SK-MEL-5 (cell line): ENCODE measurements at regions not wholly inside any gene's neighbourhood (a gene's known extent, or its start where the extent isn't known, plus 50 kb on each side); places are given as distances from the start of the nearest gene placed in this dataset.
A peak's percentile ranks its signal among the peaks of the same experiment; 100 is the strongest.

Experiments used
- DNase-seq: peaks from one replicate; pipeline ENCODE4 v3.0.0-alpha.2; 2016; ENCODE audit warnings: low read depth, low spot score
- in situ Hi-C: cut with HindIII; loops from 2 replicates; pipeline ENCODE4 v1.10.0; 2016; ENCODE audit warnings: low sequenced_read_pairs, high pct_unique_total_duplicates, low pct_unique_long_range_greater_than_20kb

GRCh38 chr5:161150441-161150988, 298.5 kb upstream of the ATP10B start:
- in situ Hi-C loops = no loop called here
- DNase-seq = no peak

GRCh38 chr5:161149078-161149477, 297.1 kb upstream of the ATP10B start:
- no peak for DNase-seq
- in situ Hi-C loops = no loop called here

DNA sequence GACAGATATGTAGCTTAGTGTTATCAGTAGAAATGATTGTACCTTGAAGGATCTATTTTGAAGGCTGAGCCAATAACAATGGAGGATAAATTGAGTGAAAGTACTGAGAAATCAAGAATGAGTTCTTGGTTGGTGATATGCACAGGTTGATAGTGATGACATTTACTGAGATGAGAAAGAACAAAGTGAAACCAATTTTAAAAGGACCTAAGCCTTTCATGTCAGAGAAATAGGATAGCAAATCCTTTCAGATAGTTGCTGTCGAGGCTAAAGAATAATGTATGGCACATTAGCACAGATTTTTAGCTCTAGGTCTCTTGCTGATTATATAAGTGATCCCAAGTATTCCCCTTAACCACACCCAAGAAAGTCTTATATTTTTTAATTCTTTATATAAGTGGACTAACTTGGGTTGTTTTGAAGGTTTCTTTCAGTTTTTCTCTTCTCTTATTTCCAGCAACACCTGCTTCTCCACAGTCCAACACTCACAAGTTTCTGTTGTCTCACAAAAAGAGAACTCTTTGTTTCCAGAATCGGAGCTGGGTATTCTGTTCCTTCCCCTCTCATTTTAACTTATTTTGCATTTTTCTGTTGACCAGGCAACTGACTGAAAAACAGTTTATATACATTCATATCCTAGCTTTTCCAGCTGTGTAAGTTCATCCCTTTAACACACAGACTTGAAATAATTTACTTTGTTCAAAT, 286.9 kb upstream of the ATP10B start:
- in situ Hi-C loops = no loop called here
- no peak for DNase-seq

GRCh38 chr5:161134956-161135355, 282.9 kb upstream of the ATP10B start:
- in situ Hi-C loops = no loop called here
- DNase-seq = no peak

DNA sequence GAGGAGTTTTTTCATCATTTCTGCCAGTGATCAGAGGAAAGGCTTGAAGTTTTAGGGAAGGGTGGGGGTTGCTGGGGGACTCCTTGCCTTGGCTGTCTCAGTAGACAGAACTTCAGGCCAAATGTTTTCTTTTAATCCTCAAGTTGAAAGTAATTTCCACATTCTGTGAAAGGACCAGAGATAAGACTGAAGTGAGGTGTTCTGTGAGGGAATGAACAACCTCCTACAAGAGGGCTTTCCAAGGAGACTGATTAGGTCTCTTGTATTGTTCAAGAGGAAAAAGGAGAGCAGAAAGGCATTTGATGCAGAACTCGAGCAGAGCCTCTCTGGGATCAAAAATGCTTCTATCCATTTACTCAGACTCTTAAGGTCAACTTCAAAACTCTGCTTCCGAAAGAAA, 282.1 kb upstream of the ATP10B start:
- DNase-seq = no peak

DNA sequence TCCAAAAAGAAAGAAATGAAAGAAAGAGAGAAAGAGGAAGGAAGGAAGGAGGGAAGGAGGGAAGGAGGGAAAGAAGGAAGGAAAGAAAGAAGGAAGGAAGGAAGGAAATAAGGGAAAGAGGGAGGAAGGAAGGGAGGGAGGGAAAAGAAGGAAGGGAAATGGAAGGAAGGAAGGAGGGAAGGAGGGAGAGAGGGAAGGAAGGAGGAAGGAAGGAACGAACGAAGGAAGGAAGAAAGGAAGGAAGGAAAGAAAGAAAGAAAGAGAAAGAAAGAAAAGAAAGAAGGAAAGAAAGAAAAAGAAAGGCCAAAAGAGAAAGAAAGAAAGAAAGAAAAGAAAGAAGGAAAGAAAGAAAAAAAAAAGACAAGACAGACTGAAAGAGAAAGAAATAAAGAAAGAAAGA, 263.9 kb upstream of the ATP10B start:
- in situ Hi-C loops = no loop called here
- DNase-seq = no peak

More for the DNA sequence above, 282.1 kb upstream of the ATP10B start:
- in situ Hi-C loops = no loop called here

- no peak for DNase-seq
- in situ Hi-C loops = no loop called here
Observed at GRCh38 chr5:161112371-161112770, 260.4 kb upstream of the ATP10B start.

DNA sequence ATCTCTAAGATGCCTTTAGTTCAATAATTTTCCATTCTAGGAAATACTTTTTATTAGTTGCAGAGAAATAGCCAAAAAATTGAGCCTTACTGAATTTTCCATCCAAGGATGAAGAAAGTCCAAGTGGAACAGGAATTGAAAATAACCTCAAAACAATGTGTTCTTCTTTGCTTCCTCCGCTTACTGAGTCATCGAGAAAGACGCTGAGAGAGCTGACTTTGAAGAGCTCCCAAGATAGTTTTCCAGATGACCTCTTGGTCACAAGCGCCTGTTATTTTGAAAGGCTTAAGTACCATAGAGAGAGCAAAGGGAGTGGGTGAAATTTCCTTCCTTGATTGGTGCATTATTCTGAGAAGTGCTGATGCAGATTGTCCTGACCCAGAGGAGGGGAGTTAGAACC, 253.5 kb upstream of the ATP10B start:
- peak; percentile 65 for DNase-seq
- in situ Hi-C loops = no loop called here

DNA sequence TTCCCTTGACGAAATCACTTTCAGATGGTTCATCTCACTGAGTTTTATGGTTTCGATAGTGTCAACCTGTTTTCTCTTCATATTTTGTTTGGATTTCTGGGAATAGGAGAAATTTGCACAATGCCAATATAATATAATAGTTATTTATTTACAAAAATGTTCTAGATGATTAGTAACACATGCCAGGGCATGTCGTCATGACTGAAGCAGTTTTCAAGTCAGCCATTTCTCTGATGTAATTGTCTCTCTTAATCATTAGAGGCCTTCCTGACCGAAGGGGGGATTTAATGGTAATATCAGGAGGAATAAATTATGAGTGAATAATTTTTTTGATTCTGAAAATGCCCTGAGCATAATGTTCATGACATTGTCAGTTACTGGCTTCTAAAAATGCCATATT, 246.5 kb upstream of the ATP10B start:
- no peak for DNase-seq
- in situ Hi-C loops = no loop called here

- DNase-seq = no peak
- in situ Hi-C loops = no loop called here
Observed at GRCh38 chr5:161096581-161096980, 244.6 kb upstream of the ATP10B start.

- DNase-seq = peak; percentile 65
- in situ Hi-C loops = no loop called here
Observed at GRCh38 chr5:161095953-161096352, 243.9 kb upstream of the ATP10B start.

GRCh38 chr5:161094411-161094810, 242.4 kb upstream of the ATP10B start:
- DNase-seq = no peak
- in situ Hi-C loops = no loop called here

DNA sequence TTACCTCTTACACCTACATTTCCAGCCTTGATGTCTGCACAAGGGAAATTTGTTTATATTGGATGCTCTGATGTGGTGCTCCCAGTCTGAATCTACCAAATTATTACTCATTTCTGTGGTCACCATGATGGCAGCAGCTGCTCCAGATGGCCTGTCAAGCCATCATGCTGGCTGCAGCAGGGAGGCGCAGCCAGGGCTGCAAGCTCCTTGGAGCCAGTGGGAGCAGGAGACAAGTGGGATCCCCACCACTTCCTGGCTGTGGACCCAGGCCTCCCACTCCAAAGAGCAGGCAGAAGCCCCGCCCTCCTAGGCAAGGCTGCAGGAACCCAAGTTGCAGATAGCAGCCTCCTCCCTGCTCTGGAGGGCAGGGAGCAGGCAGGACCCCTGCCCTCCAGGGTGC, 241.1 kb upstream of the ATP10B start:
- in situ Hi-C loops = no loop called here
- DNase-seq = no peak

DNA sequence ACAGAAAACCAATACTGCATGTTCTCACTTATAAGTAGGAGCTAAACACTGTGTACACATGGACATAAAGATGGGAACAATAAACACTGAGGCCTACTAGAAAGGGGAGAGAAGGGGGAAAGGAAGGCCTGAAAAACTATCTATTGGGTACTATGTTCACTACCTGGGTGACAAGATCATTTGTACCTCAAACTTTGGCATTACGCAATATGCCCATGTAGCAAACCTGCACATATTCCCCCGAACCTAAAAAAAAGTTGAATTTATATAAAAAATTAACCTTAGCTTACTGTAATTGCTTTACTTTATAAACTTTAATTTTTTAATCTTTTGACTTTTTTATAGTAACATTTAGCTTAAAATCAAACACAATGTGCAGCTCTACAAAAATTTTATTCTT, 237.6 kb upstream of the ATP10B start:
- in situ Hi-C loops = no loop called here
- no peak for DNase-seq

- DNase-seq = no peak
Observed at GRCh38 chr5:161086461-161086860, 234.4 kb upstream of the ATP10B start.

DNA sequence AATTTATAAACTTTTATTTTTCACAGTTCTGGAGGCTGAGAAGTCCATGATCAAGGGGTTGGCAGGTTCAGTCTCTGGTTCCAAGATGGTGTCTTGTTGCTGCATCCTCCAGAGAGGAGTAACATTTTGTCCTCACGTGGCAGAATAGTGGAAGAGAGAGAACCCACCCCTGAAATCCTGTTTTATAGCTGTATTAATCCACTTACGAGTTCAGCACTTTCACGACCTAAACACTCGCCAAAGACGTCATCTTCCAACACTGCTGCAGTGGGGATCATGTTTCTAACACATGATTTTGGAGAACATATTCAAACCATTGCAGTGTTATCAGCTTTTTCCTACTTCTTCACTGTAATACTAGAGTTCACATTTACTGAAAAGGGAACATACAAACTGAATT, 233.0 kb upstream of the ATP10B start:
- no peak for DNase-seq
- in situ Hi-C loops = no loop called here

More at GRCh38 chr5:161086461-161086860, 234.4 kb upstream of the ATP10B start:
- in situ Hi-C loops = no loop called here

GRCh38 chr5:161084115-161084514, 232.1 kb upstream of the ATP10B start:
- in situ Hi-C loops = no loop called here

GRCh38 chr5:161078793-161079192, 226.8 kb upstream of the ATP10B start:
- in situ Hi-C loops = no loop called here
- no peak for DNase-seq

More at GRCh38 chr5:161084115-161084514, 232.1 kb upstream of the ATP10B start:
- no peak for DNase-seq

DNA sequence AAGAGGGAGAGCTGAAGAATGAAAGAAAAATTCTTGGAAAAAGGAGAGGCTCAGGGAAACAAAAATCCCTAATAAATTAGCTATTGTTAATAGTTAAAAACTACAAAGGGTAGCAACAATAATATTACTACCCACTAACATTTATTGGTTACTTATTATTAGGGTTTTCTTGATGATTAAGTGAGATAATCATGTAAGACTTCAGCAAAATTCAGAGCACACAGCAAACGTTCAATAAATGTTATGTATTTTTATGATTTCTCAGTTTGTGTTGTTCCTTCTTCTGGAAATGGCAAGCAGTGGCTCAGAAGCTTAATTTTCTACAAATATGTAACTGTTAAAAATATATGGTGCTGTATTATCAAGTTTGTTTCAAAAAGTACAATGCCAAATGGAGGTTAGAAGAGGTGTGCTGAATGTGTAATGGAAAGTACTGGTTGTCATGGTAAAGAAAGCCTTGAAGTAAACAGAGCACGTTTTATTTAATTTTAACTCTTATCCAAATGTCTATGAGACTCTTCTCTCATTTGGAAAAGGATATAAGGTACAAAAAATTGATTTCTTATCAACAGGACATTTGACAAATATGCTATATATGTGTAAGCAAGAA, 226.0 kb upstream of the ATP10B start:
- no peak for DNase-seq
- in situ Hi-C loops = no loop called here
